Esophagus muscularis mucosa (tissue), 4 donors: ENCODE measurements at regions not wholly inside any gene's neighbourhood (a gene's known extent, or its start where the extent isn't known, plus 50 kb on each side); places are given as distances from the start of the nearest gene placed in this dataset.

ENCODE experiments used
- CTCF ChIP-seq, 3 experiments: fragments of 200-600 bp in 2 of 3; fragments of 450-650 bp in 1 of 3; sonication (generic) in 2 of 3; IDR thresholded peaks; one replicate each; pipeline ENCODE4 v1.5.1; 2017 to 2019; ENCODE audit warnings: antibody characterized with exemption in 3 of 3, mild to moderate bottlenecking in 2 of 3, moderate library complexity in 1 of 3
- EP300 ChIP-seq: sonication (generic); formaldehyde crosslinking; IDR thresholded peaks from one replicate; pipeline ENCODE4 v1.6.1; 2017; ENCODE audit warnings: antibody characterized with exemption
- POLR2A ChIP-seq: fragments of 450-650 bp; IDR thresholded peaks from one replicate; pipeline ENCODE4 v1.6.1; 2017; ENCODE audit warnings: antibody characterized with exemption, moderate library complexity, mild to moderate bottlenecking, low read depth
- POLR2AphosphoS5 ChIP-seq, 2 donors: sonication (generic); formaldehyde crosslinking; IDR thresholded peaks; one replicate each; pipeline ENCODE4 v1.6.1; 2017; ENCODE audit warnings: antibody characterized with exemption in 2 of 2

- TF ChIP-seq CTCF (IDR thresholded peaks at IDR 0.05) (no peak), POLR2A (no peak), POLR2AphosphoS5 (IDR thresholded peaks at IDR 0.05) (no peak), EP300 (no peak)
These were observed 97.6 kb upstream of the GAP43 start for GRCh38 chr3:115525731-115526130.
